GM12873 (cell line): ENCODE measurements at regions not wholly inside any gene's neighbourhood (a gene's known extent, or its start where the extent isn't known, plus 50 kb on each side); places are given as distances from the start of the nearest gene placed in this dataset.

Experiments used
- CTCF ChIP-seq: IDR thresholded peaks from 2 replicates; pipeline ENCODE4 v1.5.1; 2012; ENCODE audit warnings: low read depth, mild to moderate bottlenecking, moderate library complexity, low read length, control low read depth; ENCODE audit not compliant: insufficient read depth; ENCODE audit errors: missing control alignments

- no peak for TF ChIP-seq CTCF
Measured at GRCh38 chr4:145427991-145428390, 53.7 kb upstream of the SMAD1 start.

- no peak for TF ChIP-seq CTCF
Measured at GRCh38 chr4:145427221-145427620, 54.4 kb upstream of the SMAD1 start.

DNA sequence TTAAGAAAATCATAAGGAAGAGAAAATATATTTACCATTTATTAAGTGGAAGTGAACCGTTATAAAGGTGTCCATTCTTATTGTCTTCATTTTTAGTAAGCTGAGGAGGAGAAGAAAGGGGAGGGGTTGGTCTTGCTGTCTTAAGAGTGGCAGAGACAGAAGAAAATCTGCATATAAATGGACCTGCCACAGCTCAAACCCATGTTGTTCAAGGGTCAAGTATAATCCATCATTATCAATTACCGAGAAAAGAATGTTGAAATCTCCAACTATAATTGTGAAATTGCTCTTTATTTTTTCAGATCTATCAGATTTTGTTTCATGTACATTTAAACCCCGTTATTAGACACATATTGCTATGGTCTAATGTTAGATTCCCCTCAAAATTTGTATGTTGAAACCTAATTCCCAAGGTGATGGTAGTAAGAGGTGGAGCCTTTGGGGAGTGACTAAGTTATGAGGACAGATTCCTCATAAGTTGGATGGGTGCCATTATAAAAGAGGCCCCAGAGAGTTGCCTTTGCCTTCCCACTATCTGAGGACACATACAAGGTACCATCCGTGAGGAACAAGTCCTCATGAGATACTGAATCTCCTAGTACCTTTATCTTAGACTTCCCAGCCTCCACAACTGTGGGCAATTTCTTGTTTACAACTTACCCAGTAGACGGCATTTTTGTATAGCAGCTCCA, 58.5 kb upstream of the SMAD1 start:
- no peak for TF ChIP-seq CTCF

DNA sequence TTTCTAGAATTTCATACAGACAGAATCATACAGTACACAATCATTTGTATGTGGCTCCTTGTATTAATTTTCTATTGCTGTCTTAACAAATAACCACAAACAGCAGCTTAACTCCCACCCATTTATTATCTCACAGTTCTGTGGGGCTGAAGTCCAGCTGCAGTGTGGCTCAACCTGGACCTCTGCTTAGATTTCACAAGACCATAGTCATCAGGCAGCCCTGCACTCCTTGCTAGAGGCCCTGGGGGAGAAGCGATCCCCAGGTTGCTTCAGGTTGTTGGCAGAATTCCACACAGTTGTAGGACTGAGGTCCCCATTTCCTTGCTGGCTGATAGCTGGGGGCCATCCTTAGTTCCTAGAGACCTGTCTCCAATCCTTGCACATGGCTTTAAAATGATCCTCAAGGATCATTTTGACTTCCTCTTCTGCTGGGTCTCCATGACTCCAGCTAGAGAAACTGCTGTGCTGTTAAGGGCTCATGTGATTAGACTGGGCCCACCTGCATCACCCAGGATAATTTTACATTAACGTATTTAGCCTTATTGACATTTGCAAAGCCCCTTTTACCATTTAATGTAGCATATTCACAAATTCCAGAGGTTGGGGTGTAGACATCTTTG, 60.9 kb upstream of the SMAD1 start:
- no peak for TF ChIP-seq CTCF

DNA sequence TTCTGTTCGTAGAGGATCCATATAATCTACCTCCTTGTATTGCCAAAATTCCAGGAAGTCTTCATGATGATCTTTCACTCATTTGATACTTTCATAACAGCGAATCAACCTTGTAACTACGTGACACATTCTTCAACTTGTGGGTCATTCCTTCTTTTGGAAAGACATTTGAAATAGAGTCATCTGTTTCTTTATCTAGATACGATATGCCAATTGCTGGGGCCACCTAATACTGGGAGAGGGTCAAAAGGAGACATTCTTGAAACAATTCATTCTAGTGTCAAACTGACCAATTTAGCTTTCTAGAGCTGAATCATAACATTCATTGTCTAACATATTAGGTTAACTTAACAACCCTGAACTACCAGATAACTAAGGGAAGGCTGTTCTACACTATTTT, 62.9 kb upstream of the SMAD1 start:
- TF ChIP-seq CTCF: no peak

DNA sequence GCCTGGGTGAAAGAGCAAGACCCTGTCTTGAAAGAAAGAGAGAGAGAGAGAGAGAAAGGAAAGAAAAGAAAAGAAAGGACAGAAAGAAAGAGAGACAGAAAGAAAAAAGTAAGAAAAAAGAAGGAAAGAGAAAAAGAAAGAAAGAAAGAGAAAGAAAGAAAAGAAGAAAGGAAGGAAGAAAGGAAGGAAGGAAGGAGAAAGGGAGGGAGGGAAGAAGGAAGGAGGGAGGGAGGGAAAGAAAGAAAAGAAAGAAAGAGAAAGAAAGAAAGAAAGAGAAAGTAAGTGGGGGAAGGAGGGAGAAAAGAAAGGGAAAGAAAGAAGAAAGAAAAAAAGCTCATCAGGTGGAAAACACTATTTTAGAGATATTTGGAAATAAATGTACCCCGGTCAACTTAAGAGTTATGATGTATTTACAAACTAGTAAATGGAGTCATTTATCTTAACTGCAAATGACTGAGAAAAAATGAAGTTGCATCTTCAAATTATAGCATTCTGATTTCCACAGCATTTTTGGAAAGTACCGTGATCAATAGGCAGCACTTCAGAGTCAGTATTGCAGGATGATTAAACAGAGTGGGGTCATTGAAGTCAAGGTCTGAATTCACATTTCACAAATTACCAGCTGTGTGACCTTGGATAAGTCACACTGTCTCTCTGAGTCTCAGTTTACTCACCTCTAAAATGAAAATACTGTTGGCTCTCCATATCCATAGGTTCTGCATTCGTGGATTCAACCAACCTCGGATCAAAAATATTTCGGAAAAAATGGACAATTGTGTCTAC, 64.1 kb upstream of the SMAD1 start:
- no peak for TF ChIP-seq CTCF

DNA sequence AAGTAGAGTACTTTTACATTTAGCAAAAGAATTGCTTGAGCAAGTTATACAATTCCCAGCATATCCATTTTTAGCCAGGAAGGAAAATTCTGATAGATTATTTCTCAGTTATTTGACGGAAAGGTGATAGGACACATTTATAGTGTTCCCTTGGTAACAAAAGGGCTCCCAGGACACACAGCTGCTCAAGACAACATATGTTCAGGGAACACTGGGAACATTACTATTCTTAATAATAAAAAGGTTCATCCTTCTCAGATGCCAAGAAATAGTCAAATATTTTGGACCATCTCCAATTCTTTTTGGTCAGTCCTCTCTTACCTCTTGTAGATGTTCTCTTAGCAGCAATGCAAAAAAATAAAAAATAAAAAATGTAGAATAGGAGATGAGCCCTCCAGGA, 66.8 kb upstream of the SMAD1 start:
- TF ChIP-seq CTCF: no peak
